HG03354 (cell line): ENCODE measurements at regions not wholly inside any gene's neighbourhood (a gene's known extent, or its start where the extent isn't known, plus 50 kb on each side); places are given as distances from the start of the nearest gene placed in this dataset.
"Not testable (repeated sequence)": the region's sequence is repeated elsewhere in the genome, so short reads cannot be mapped to it uniquely, and the experiment has no call there.

Experiments
- ATAC-seq: cut with Tn5 transposase; IDR thresholded peaks from one replicate; pipeline ENCODE4 v1.9.1; 2021; ENCODE audit warnings: mild to moderate bottlenecking; ENCODE audit not compliant: unreplicated experiment, poor library complexity, severe bottlenecking

- ATAC-seq, result no peak
Observed at GRCh38 chr18:1383465-1383864, 478.8 kb downstream of the ADCYAP1 start.

GRCh38 chr18:1388468-1388867, 483.8 kb downstream of the ADCYAP1 start:
- not testable (repeated sequence) for ATAC-seq

- no peak for ATAC-seq
Observed at GRCh38 chr18:1392046-1392445, 487.4 kb downstream of the ADCYAP1 start.

GRCh38 chr18:1392865-1393734, 488.4 kb downstream of the ADCYAP1 start:
- ATAC-seq, result no peak

- no peak for ATAC-seq
Observed at GRCh38 chr18:1393929-1394328, 489.3 kb downstream of the ADCYAP1 start.

- ATAC-seq, result no peak
Observed at GRCh38 chr18:1394426-1394825, 489.8 kb downstream of the ADCYAP1 start.

- no peak for ATAC-seq
Observed at GRCh38 chr18:1394966-1395365, 490.3 kb downstream of the ADCYAP1 start.

- ATAC-seq, result no peak
Observed at GRCh38 chr18:1408376-1408775, 503.7 kb downstream of the ADCYAP1 start.

GRCh38 chr18:1412655-1413322, 508.1 kb downstream of the ADCYAP1 start:
- ATAC-seq, result no peak

GRCh38 chr18:1413323-1413675, 508.6 kb downstream of the ADCYAP1 start:
- no peak for ATAC-seq

- no peak for ATAC-seq
Observed at GRCh38 chr18:1416074-1416473, 511.4 kb downstream of the ADCYAP1 start.

GRCh38 chr18:1421502-1421901, 516.8 kb downstream of the ADCYAP1 start:
- no peak for ATAC-seq

GRCh38 chr18:1422634-1423033, 518.0 kb downstream of the ADCYAP1 start:
- ATAC-seq, result no peak

GRCh38 chr18:1425679-1426078, 521.0 kb downstream of the ADCYAP1 start:
- no peak for ATAC-seq

GRCh38 chr18:1435487-1435886, 530.8 kb downstream of the ADCYAP1 start:
- ATAC-seq, result no peak

GRCh38 chr18:1436199-1436598, 531.5 kb downstream of the ADCYAP1 start:
- ATAC-seq, result no peak

- no peak for ATAC-seq
Observed at GRCh38 chr18:1438458-1438910, 533.8 kb downstream of the ADCYAP1 start.

GRCh38 chr18:1438967-1439366, 534.3 kb downstream of the ADCYAP1 start:
- ATAC-seq, result no peak

- not testable (repeated sequence) for ATAC-seq
Observed at GRCh38 chr18:1444062-1444461, 539.4 kb downstream of the ADCYAP1 start.

- ATAC-seq, result no peak
Observed at GRCh38 chr18:1446765-1447164, 542.1 kb downstream of the ADCYAP1 start.

GRCh38 chr18:1452821-1453220, 548.1 kb downstream of the ADCYAP1 start:
- no peak for ATAC-seq
